COLO668 (cell line): ENCODE measurements at regions not wholly inside any gene's neighbourhood (a gene's known extent, or its start where the extent isn't known, plus 50 kb on each side); places are given as distances from the start of the nearest gene placed in this dataset.
"Not testable (repeated sequence)": the region's sequence is repeated elsewhere in the genome, so short reads cannot be mapped to it uniquely, and the experiment has no call there.

Source experiments
- DNase-seq: peaks from one replicate; lab custom pipeline; 2025; ENCODE audit not compliant: unreplicated experiment; lab: John Stamatoyannopoulos, UW

DNA sequence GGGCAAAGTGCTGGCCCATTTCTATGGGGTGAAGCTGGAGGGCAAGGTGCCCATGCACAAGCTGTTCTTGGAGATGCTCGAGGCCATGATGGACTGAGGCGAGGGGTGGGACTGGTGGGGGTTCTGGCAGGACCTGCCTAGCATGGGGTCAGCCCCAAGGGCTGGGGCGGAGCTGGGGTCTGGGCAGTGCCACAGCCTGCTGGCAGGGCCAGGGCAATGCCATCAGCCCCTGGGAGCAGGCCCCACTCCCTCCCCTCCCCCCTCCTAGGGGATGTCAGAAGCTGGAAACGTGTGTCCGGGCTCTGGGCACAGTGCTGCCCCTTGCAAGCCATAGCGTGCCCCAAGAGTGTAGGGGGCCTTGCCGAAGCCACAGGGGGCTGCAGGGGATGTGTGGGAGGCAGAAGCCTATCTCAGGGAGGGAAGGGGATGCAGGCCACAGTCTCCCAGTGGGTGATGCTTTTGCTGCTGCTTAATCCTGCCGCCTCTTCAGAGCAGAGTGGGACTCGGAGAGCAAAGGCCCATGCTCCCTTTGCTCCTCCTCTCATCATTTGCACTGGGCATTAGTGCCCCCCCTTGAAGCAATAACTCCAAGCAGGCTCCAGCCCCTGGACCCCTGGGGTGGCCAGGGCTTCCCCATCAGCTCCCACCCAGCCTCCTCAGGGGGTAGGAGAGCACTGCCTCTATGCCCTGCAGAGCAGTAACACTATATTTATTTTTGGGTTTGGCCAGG lies 85.2 kb downstream of the MRPL57 start:
- not testable (repeated sequence) for DNase-seq

- not testable (repeated sequence) for DNase-seq
Observed at GRCh38 chr13:21263909-21264308, 87.5 kb downstream of the MRPL57 start.

- DNase-seq = not testable (repeated sequence)
Observed at GRCh38 chr13:21268485-21268884, 92.0 kb downstream of the MRPL57 start.

DNA sequence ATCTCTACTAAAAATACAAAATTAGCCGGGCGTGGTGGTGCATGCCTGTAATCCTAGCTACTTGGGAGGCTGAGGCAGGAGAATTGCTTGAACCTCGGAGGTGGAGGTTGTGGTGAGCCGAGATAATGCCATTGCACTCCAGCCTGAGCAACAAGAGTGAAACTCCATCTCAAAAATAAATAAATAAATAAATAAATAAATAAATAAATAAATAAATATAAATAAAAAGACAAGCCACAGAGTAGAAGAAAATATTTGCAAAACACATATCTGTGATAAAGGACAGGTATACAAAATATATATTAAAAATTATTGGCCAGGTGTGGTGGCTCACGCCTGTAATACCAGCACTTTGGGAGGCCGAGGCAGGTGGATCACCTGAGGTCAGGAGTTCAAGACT lies 96.0 kb downstream of the MRPL57 start:
- not testable (repeated sequence) for DNase-seq

- not testable (repeated sequence) for DNase-seq
Observed at GRCh38 chr13:21274457-21274856, 98.0 kb downstream of the MRPL57 start.

DNA sequence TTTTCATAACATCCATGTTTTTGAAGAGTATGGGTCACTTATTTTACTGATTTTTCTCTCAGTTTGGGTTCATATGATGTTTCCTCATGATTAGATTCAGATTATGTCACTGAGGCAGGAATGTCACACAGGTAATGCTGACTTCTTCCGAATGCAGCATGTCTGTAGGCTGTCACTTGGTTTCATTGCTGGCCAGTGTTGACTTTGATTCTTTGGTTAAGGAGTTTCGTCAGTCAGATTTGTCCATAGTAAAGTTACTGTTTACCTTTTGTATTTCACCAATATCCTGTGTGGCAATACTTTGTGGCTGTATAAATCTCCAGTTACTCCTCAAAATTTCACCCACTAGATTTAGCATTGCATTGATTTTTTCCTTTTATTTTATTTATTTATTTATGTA lies 105.6 kb downstream of the MRPL57 start:
- DNase-seq = no peak

GRCh38 chr13:21287331-21287907 lies 111.0 kb downstream of the MRPL57 start:
- no peak for DNase-seq

GRCh38 chr13:21289475-21289874 lies 113.0 kb downstream of the MRPL57 start:
- no peak for DNase-seq

GRCh38 chr13:21290442-21291002 lies 114.1 kb downstream of the MRPL57 start:
- not testable (repeated sequence) for DNase-seq

GRCh38 chr13:21291840-21292239 lies 115.4 kb downstream of the MRPL57 start:
- DNase-seq = no peak

DNA sequence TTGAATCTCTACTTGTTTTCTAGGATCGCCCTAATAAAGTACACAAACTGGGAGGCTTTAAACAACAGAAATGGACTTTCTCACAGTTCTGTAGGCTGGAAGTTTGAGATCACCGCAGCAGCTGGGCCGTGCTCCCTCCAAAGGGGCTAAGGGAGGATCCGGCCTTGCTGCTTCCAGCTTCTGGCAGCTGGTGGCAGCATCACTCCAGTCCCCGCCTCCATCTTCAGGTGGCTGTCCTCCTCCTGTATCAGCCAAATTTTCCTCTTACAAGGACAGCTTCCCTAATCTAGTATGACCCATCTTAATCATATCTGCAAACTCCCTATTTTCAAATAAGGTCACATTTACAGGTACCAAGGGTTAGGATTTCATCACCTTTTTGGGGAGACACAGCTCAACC lies 120.5 kb downstream of the MRPL57 start:
- peak; percentile 66 for DNase-seq

DNA sequence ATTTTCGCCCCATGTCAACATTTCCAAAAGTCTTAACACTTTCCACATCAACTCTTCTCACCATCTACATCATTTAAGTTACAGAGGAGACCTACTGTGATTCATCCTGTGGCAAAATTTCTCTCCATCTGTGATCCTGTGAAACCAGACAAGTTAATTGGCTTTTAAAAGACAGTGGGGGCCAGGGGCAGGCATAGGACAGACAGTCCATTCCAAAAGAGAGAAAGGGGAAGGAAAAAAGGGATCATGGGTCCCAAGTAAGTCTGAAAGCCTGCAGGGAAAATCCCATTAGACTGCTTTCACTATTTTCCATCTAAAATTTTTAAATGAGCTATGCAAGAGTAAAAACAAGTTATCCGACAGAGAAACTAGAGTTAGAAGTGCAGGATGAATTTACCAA lies 121.0 kb downstream of the MRPL57 start:
- no peak for DNase-seq

DNA sequence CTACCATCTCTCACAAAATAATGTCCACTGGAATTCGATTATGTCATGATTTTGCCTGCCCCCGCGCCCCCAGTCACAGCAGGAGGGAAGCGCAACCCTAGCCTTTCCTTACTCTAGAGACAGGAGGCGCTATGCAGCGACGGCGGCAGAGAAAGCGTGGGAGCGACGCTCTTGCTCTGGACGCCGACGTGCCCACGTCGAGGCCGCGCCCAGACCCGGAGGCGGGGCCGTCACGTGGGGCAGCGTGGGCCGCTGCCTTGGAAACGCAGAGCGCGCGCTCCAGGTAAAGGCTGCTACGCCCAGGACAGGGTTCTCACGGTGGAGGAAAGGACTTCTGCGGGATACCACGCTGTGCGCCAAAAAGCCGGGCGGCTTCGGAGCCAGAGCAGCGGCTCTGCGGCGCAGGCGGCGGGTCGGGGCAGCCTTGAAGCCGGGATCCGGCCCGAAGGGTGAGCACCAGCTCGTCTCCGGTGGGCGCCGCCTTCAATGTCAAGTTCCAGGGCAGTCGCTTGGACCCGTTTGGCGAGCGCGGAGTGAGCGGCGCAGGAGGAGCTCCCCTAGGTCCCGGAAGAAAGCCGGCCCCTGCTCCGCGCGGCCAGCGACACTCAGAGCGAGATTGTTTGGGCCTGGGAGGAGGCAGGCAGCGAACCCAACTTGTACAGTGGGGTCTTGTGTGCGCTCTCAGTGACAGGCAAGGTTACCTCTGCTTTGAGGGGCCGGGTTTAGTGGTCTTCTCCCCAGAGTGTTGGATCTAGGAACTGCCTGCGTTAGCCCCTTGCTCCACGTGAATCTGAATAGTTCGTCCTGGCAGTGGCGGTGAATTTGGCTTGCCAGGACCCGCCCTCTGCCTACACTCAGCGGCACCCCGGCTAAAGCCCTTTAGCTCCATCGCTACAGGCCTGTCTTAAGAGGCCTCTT lies 121.7 kb downstream of the MRPL57 start:
- DNase-seq = peak; percentile 99

GRCh38 chr13:21304256-21304655 lies 127.8 kb downstream of the MRPL57 start:
- no peak for DNase-seq

DNA sequence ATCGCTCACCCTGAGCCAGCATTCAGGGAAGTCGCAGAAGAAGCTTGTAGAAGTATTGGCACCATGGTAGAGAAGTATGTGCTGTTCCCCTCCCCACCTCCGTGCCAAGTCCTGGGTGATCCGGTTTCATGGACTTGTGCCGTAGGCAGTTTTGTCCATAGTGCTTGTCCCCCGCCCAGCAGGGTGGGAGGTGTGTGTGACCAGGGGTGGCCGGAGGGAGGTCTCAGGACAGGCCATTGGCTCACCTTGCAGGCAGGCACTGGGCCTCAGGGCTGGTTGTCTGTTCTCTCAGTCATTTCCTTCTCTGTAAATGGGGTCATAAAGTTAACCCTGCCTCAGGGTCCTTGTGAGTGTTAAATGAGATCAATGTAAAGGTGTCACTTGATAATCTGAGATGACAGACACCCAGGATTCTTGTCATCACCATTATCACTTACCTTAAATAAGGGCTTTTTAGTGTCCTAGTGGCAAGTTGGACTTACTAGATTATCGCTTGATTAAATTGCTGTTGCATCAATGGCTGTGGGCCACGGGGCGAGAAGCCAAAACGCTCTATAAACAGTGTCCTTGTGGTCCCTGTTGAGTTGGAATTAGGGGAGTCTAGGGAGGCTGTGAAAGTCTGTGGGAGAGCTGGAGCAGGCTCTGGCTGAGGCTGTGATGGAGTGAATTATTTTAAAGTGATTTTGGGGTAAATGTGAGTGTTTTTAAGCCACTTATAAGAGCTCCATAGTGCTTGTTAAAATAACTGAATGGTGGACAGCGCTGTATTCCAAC lies 130.0 kb downstream of the MRPL57 start:
- DNase-seq = not testable (repeated sequence)

GRCh38 chr13:21307158-21307557 lies 130.7 kb downstream of the MRPL57 start:
- not testable (repeated sequence) for DNase-seq

DNA sequence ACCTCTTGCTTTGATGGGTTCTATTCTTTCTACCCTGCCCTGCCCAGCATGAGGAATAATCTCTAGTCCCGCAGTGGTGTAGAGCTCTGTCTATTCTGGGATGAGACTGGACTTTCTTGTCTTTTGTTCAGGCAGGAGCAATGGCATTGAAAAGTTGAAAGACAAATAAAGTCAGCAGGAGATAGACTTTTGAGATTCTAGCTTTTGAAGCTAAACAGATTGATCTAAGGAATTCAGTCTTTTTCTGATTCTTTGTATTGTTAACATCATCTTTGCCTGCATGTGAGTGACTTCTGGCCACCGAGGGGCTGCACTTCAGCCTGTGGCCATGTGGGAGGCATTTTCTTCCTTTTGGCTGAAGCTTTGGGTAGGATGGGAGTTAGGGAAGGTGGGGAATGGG lies 132.4 kb downstream of the MRPL57 start:
- DNase-seq = no peak

GRCh38 chr13:21309542-21310172 lies 133.2 kb downstream of the MRPL57 start:
- DNase-seq = no peak

DNA sequence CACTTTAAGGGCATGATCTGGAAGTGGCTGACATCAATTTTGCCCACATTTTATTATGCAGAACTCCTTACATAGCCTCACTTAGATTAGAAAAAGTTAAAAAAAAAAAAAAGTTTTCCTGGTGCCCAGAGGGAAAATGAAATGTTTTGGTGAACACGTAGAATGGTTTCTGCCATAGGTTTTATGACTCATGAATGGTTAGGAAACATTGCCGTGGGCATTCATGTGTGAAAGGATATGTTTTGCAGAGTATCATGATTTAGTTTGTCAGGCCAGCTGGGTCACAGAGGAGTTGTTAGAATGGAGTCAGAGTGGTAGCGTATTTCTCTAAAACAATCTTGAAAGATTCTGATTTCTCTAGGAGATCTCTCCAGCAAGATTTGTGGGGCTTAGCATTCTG lies 133.8 kb downstream of the MRPL57 start:
- DNase-seq = no peak

- DNase-seq = not testable (repeated sequence)
Observed at GRCh38 chr13:21314976-21315375, 138.5 kb downstream of the MRPL57 start.
